Caco-2 (cell line): ENCODE measurements at regions not wholly inside any gene's neighbourhood (a gene's known extent, or its start where the extent isn't known, plus 50 kb on each side); places are given as distances from the start of the nearest gene placed in this dataset.
"Not testable (repeated sequence)": the region's sequence is repeated elsewhere in the genome, so short reads cannot be mapped to it uniquely, and the experiment has no call there.

Experiments used
- BruUV-seq: library from RNA; stranded (reverse); fragments of 400-500 nt; replicated peaks from 2 replicates; lab custom pipeline; 2021; lab: Mats Ljungman, UMichigan
- CTCF ChIA-PET: fragments of 300-600 bp; sonication (Branson Sonifier 250); formaldehyde crosslinking; loops from one replicate; lab custom pipeline; 2022; ENCODE audit warnings: antibody characterized with exemption; lab: Charles Lee
- POLR2A ChIA-PET: fragments of 300-600 bp; sonication (Branson Sonifier 250); formaldehyde crosslinking; loops from one replicate; lab custom pipeline; 2022; ENCODE audit warnings: antibody characterized with exemption; lab: Charles Lee
- DNase-seq, 2 experiments: peaks; one replicate each; pipeline versions ENCODE4 v3.0.0 to v3.0.0-alpha.2; 2020 to 2022
- H3K27me3 ChIP-seq: replicated peaks from 2 replicates; pipeline ENCODE4 v1.6.0; 2011; ENCODE audit warnings: low read length; ENCODE audit not compliant: control insufficient read depth, insufficient read depth
- H3K36me3 ChIP-seq: 2 replicates; pipeline ENCODE4 v1.5.1; 2011; ENCODE audit warnings: low read length; ENCODE audit not compliant: control insufficient read depth, insufficient read depth
- H3K4me1 ChIP-seq: fragments of 250-450 bp; sonication (Bioruptor Pico); 2 replicates; pipeline ENCODE4 v1.5.1; 2020; ENCODE audit warnings: mild to moderate bottlenecking
- H3K4me3 ChIP-seq: 2 replicates; pipeline ENCODE4 v1.5.1; 2011; ENCODE audit warnings: low read depth, mild to moderate bottlenecking, control low read depth, low read length
- H3K9me3 ChIP-seq: fragments of 250-450 bp; sonication (Bioruptor Pico); 2 replicates; pipeline ENCODE4 v1.5.1; 2020; ENCODE audit warnings: mild to moderate bottlenecking, moderate library complexity
- H3K27ac Mint-ChIP-seq: one replicate; pipeline ENCODE4 v1.8.0; 2022; ENCODE audit warnings: mixed read lengths; ENCODE audit not compliant: unreplicated experiment
- H3K27me3 Mint-ChIP-seq: one replicate; pipeline ENCODE4 v1.8.0; 2022; ENCODE audit warnings: mixed read lengths; ENCODE audit not compliant: insufficient read depth, unreplicated experiment
- H3K36me3 Mint-ChIP-seq: one replicate; pipeline ENCODE4 v1.8.0; 2022; ENCODE audit warnings: mild to moderate bottlenecking, mixed read lengths; ENCODE audit not compliant: insufficient read depth, unreplicated experiment
- H3K4me1 Mint-ChIP-seq: one replicate; pipeline ENCODE4 v1.8.0; 2022; ENCODE audit warnings: low read depth, mixed read lengths; ENCODE audit not compliant: unreplicated experiment
- H3K4me3 Mint-ChIP-seq: one replicate; pipeline ENCODE4 v1.8.0; 2022; ENCODE audit warnings: mild to moderate bottlenecking, moderate library complexity, mixed read lengths; ENCODE audit not compliant: unreplicated experiment
- H3K9me3 Mint-ChIP-seq: one replicate; pipeline ENCODE4 v1.8.0; 2022; ENCODE audit warnings: mixed read lengths; ENCODE audit not compliant: unreplicated experiment
- CTCF ChIP-seq, 2 experiments: fragments of 200-600 bp in 1 of 2; IDR thresholded peaks; 1 replicate in 1 of 2; 2 replicates in 1 of 2; pipeline versions ENCODE4 v1.5.1 to v1.8.0; 2011 to 2022; ENCODE audit warnings: antibody characterized with exemption in 1 of 2, control low read depth in 1 of 2, inconsistent platforms in 1 of 2, low read depth in 1 of 2, low read length in 1 of 2, mild to moderate bottlenecking in 1 of 2, moderate library complexity in 1 of 2; ENCODE audit not compliant: insufficient read depth in 1 of 2, severe bottlenecking in 1 of 2, unreplicated experiment in 1 of 2
- intact Hi-C: fragments of 100-400 bp; cut with micrococcal nuclease; formaldehyde crosslinking; loops from one replicate; pipeline ENCODE4 v1.10.0; 2022; ENCODE audit not compliant: unreplicated experiment

DNA sequence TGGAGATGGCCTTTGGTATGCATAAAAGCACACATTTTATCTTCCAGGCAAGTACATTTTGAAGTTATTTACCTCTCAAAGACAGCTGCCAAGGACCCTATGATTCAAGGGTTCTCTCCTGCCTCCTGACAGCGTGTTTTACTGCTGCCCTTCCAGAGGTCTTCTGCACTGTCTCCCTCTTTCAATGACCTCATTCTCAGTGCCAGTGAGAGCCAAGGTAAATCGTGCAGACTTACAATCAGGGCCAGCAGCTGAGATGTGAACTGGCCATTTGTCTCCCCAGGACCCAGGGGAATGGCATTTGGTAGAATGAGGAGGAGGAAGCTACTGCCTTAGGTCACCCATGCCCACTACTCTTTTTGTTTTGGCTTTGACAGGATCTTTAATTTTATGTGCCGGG is 84.2 kb upstream of the FGGY start:
- POLR2A ChIA-PET, result no interaction called here
- no peak for DNase-seq
- Mint-ChIP-seq H3K27ac (no peak overlapping the region), H3K4me3 (no peak overlapping the region), H3K9me3 (peaks cover 30% of the 10 kb centered on the region), H3K27me3 (no peaks in the 10 kb centered on the region), H3K36me3 (peaks cover 6% of the 10 kb centered on the region), H3K4me1 (peaks cover 9% of the 10 kb centered on the region)
- Histone ChIP-seq H3K27me3 (no peaks in the 10 kb centered on the region), H3K4me3 (no peak overlapping the region), H3K9me3 (no peaks in the 10 kb centered on the region), H3K36me3 (no peaks in the 10 kb centered on the region), H3K4me1 (peaks cover 8% of the 10 kb centered on the region; the same call in 1 of the 2 replicates)
- CTCF ChIA-PET, result no interaction called here
- no TSS peak for BruUV-seq
- intact Hi-C loops, result no loop called here
- no peak for TF ChIP-seq CTCF (IDR thresholded peaks at IDR 0.05; ENCODE audit: insufficient read depth in 1 of 2, low read depth in 1 of 2, low read length in 1 of 2, severe bottlenecking in 1 of 2, unreplicated experiment in 1 of 2)

- H3K27ac Mint-ChIP-seq, result no peak overlapping the region
- Histone ChIP-seq H3K9me3 (no peaks in the 10 kb centered on the region), H3K27me3 (no peaks in the 10 kb centered on the region), H3K4me1 (peaks cover 8% of the 10 kb centered on the region; the same call in 1 of the 2 replicates), H3K36me3 (no peaks in the 10 kb centered on the region), H3K4me3 (no peak overlapping the region)
- no TSS peak for BruUV-seq
- H3K27me3 Mint-ChIP-seq, result no peaks in the 10 kb centered on the region
- H3K4me1 Mint-ChIP-seq, result peaks cover 9% of the 10 kb centered on the region
- no peak for TF ChIP-seq CTCF (IDR thresholded peaks at IDR 0.05; ENCODE audit: insufficient read depth in 1 of 2, low read depth in 1 of 2, low read length in 1 of 2, severe bottlenecking in 1 of 2, unreplicated experiment in 1 of 2)
- peaks cover 31% of the 10 kb centered on the region for H3K9me3 Mint-ChIP-seq
- DNase-seq, result peak; percentile 40 to 60
- ChIA-PET POLR2A (no interaction called here), CTCF (no interaction called here)
- H3K4me3 Mint-ChIP-seq, result no peak overlapping the region
- intact Hi-C loops, result no loop called here
- peaks cover 6% of the 10 kb centered on the region for H3K36me3 Mint-ChIP-seq
Observed at GRCh38 chr1:59214248-59215208, 82.4 kb upstream of the FGGY start.

DNA sequence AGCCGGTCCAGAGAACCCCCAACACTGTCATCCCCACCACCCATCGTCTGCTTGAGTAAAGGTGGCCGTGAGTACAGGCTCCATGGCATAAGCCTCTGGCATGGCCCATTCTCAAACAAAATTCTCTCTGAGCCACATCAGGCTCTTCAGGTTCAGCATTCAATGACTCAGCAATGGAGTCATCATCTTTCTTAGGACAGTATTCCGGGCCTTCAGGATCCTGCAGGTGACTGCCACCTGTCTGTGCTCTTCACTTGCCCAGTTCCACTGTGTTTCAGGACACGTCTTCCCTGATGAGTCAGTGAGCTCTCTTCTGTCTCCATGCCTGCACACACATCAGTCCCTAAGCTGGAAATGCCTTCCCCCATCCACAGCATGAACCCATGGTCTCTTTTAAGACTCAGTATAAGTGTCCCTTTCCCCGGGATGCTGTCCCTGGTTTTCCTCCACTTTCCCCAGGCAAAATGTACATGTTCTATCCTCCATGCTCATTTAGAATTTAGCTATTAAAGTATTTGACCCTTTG is 81.1 kb upstream of the FGGY start:
- CTCF ChIA-PET, result no interaction called here

GRCh38 chr1:59217439-59217838 is 79.5 kb upstream of the FGGY start:
- BruUV-seq, H3K4me3 Mint-ChIP-seq, POLR2A ChIA-PET, H3K4me1 Mint-ChIP-seq, H3K4me3 ChIP-seq, H3K27ac Mint-ChIP-seq, H3K9me3 ChIP-seq, intact Hi-C loops, DNase-seq, H3K36me3 Mint-ChIP-seq, H3K27me3 Mint-ChIP-seq, CTCF ChIA-PET, H3K27me3 ChIP-seq, H3K4me1 ChIP-seq, H3K36me3 ChIP-seq: not testable (repeated sequence)
- H3K9me3 Mint-ChIP-seq, result peaks cover 23% of the 10 kb centered on the region

More for the DNA sequence above, 81.1 kb upstream of the FGGY start:
- no peak for DNase-seq
- peaks cover 9% of the 10 kb centered on the region for H3K4me1 Mint-ChIP-seq
- no peak for TF ChIP-seq CTCF (IDR thresholded peaks at IDR 0.05; ENCODE audit: insufficient read depth in 1 of 2, low read depth in 1 of 2, low read length in 1 of 2, severe bottlenecking in 1 of 2, unreplicated experiment in 1 of 2)
- H3K27me3 Mint-ChIP-seq, result no peaks in the 10 kb centered on the region
- H3K36me3 Mint-ChIP-seq, result peaks cover 6% of the 10 kb centered on the region
- Histone ChIP-seq H3K27me3 (no peaks in the 10 kb centered on the region), H3K36me3 (no peaks in the 10 kb centered on the region), H3K9me3 (no peaks in the 10 kb centered on the region), H3K4me3 (no peak overlapping the region), H3K4me1 (peaks cover 8% of the 10 kb centered on the region; the same call in 1 of the 2 replicates)
- no peak overlapping the region for H3K27ac Mint-ChIP-seq
- no TSS peak for BruUV-seq
- intact Hi-C loops, result no loop called here
- POLR2A ChIA-PET, result no interaction called here
- H3K9me3 Mint-ChIP-seq, result peaks cover 31% of the 10 kb centered on the region
- H3K4me3 Mint-ChIP-seq, result no peak overlapping the region
